IMR-90 (cell line): ENCODE measurements at regions not wholly inside any gene's neighbourhood (a gene's known extent, or its start where the extent isn't known, plus 50 kb on each side); places are given as distances from the start of the nearest gene placed in this dataset.

Experiments used
- ATAC-seq: fragments of 200-7000 bp; cut with Tn5 transposase; 2 replicates; pipeline ENCODE4 v1.9.1; 2020; ENCODE audit warnings: low read depth, mild to moderate bottlenecking, moderate library complexity
- BruUV-seq: library from RNA; stranded (reverse); fragments of 400-500 nt; replicated peaks from 2 replicates; lab custom pipeline; 2021; lab: Mats Ljungman, UMichigan
- CTCF ChIA-PET: fragments of 300-600 bp; formaldehyde crosslinking; extraction: SDS; loops from one replicate; lab custom pipeline; 2021; ENCODE audit warnings: antibody characterized with exemption; lab: Yijun Ruan, JAX
- POLR2A ChIA-PET: fragments of 300-600 bp; sonication (Branson Sonifier 250); formaldehyde crosslinking; loops from one replicate; lab custom pipeline; 2022; ENCODE audit warnings: antibody characterized with exemption; ENCODE audit not compliant: unreplicated experiment; lab: Charles Lee
- DNase-seq: peaks from one replicate; pipeline ENCODE4 v3.0.0; 2013
- H2AFZ ChIP-seq: replicated peaks from 2 replicates; pipeline ENCODE3; 2013; ENCODE audit warnings: low read length, mild to moderate bottlenecking; ENCODE audit not compliant: poor library complexity
- H2AK5ac ChIP-seq: 2 replicates; pipeline ENCODE4 v1.6.1; 2013; ENCODE audit warnings: low read depth, low read length, inconsistent platforms
- H2AK9ac ChIP-seq: replicated peaks from 2 replicates; pipeline ENCODE3; 2013; ENCODE audit warnings: mild to moderate bottlenecking, low read depth, low read length, moderate library complexity; ENCODE audit not compliant: poor library complexity
- H2BK120ac ChIP-seq: 2 replicates; pipeline ENCODE4 v1.6.1; 2013; ENCODE audit warnings: low read depth, low read length, inconsistent platforms
- H2BK15ac ChIP-seq: 3 replicates; pipeline ENCODE4 v1.6.1; 2013; ENCODE audit warnings: low read depth, low read length, inconsistent platforms
- H2BK20ac ChIP-seq: 2 replicates; pipeline ENCODE4 v1.6.1; 2013; ENCODE audit warnings: low read depth, mild to moderate bottlenecking, inconsistent platforms, low read length, moderate library complexity
- H2BK5ac ChIP-seq: 2 replicates; pipeline ENCODE4 v1.6.1; 2013; ENCODE audit warnings: mild to moderate bottlenecking, low read depth, low read length, inconsistent platforms; ENCODE audit not compliant: poor library complexity, severe bottlenecking
- H3K14ac ChIP-seq: replicated peaks from 2 replicates; pipeline ENCODE4 v1.6.1; 2013; ENCODE audit warnings: low read depth, low read length, inconsistent platforms
- H3K18ac ChIP-seq: 2 replicates; pipeline ENCODE4 v1.6.1; 2013; ENCODE audit warnings: low read depth, low read length, control low read depth
- H3K23ac ChIP-seq: 2 replicates; pipeline ENCODE4 v1.6.1; 2013; ENCODE audit warnings: low read depth, low read length, inconsistent platforms
- H3K27ac ChIP-seq: 2 replicates; pipeline ENCODE4 v1.5.1; 2013; ENCODE audit warnings: mild to moderate bottlenecking, control low read depth, low read length; ENCODE audit not compliant: insufficient read depth
- H3K27me3 ChIP-seq: 2 replicates; pipeline ENCODE4 v1.6.1; 2013; ENCODE audit warnings: low read length; ENCODE audit not compliant: control insufficient read depth, insufficient read depth
- H3K36me3 ChIP-seq: 2 replicates; pipeline ENCODE4 v1.6.1; 2013; ENCODE audit warnings: low read length, mixed read lengths; ENCODE audit not compliant: control insufficient read depth, insufficient read depth
- H3K4ac ChIP-seq: 2 replicates; pipeline ENCODE4 v1.6.1; 2013; ENCODE audit warnings: low read depth, low read length, inconsistent platforms
- H3K4me1 ChIP-seq: 2 replicates; pipeline ENCODE4 v1.6.1; 2013; ENCODE audit warnings: low read length, mixed read lengths; ENCODE audit not compliant: control insufficient read depth, insufficient read depth
- H3K4me2 ChIP-seq: 2 replicates; pipeline ENCODE4 v1.6.1; 2013; ENCODE audit warnings: low read depth, mild to moderate bottlenecking, control low read depth, low read length, moderate library complexity
- H3K4me3 ChIP-seq: 2 replicates; pipeline ENCODE4 v1.5.1; 2013; ENCODE audit warnings: low read depth, mild to moderate bottlenecking, control low read depth, low read length, moderate library complexity; ENCODE audit not compliant: insufficient read depth
- H3K56ac ChIP-seq: 2 replicates; pipeline ENCODE4 v1.6.1; 2013; ENCODE audit warnings: low read length, inconsistent platforms; ENCODE audit not compliant: insufficient read depth; ENCODE audit errors: extremely low read depth
- H3K79me1 ChIP-seq, 2 experiments: 2 replicates each; pipeline ENCODE4 v1.6.1; 2013; ENCODE audit warnings: low read length in 2 of 2, inconsistent platforms in 1 of 2, low read depth in 1 of 2
- H3K9ac ChIP-seq: 2 replicates; pipeline ENCODE4 v1.6.1; 2013; ENCODE audit warnings: low read depth, low read length, control low read depth
- H3K9me1 ChIP-seq: 2 replicates; pipeline ENCODE4 v1.6.1; 2013; ENCODE audit warnings: low read length, inconsistent platforms; ENCODE audit not compliant: insufficient read depth
- H3K9me3 ChIP-seq: 2 replicates; pipeline ENCODE4 v1.6.1; 2013; ENCODE audit warnings: low read length; ENCODE audit not compliant: control insufficient read depth, insufficient read depth
- H4K20me1 ChIP-seq: 2 replicates; pipeline ENCODE4 v1.6.1; 2013; ENCODE audit warnings: low read length, inconsistent platforms; ENCODE audit not compliant: insufficient read depth
- H4K5ac ChIP-seq: 2 replicates; pipeline ENCODE4 v1.6.1; 2013; ENCODE audit warnings: mild to moderate bottlenecking, low read depth, low read length, control low read depth
- H4K8ac ChIP-seq, 2 experiments: 2 replicates each; pipeline ENCODE4 v1.6.1; 2013; ENCODE audit warnings: low read depth in 2 of 2, low read length in 2 of 2, control low read depth in 1 of 2, inconsistent platforms in 1 of 2
- H4K91ac ChIP-seq: 2 replicates; pipeline ENCODE4 v1.6.1; 2013; ENCODE audit warnings: low read depth, low read length, inconsistent platforms; ENCODE audit not compliant: insufficient read depth
- CEBPB ChIP-seq: IDR thresholded peaks from 2 replicates; pipeline ENCODE4 v1.6.1; 2012; ENCODE audit warnings: low read depth, low read length, improper control_type of control experiment
- FOS ChIP-seq: fragments of 150-350 bp; IDR thresholded peaks from 2 replicates; pipeline ENCODE4 v1.6.1; 2016; ENCODE audit warnings: low read depth, low read length
- MAZ ChIP-seq: IDR thresholded peaks from 2 replicates; pipeline ENCODE4 v1.6.1; 2012; ENCODE audit warnings: low read depth, mild to moderate bottlenecking, low read length, improper control_type of control experiment, moderate library complexity, borderline replicate concordance
- MXI1 ChIP-seq: IDR thresholded peaks from 2 replicates; pipeline ENCODE4 v1.6.1; 2012; ENCODE audit warnings: low read depth, mild to moderate bottlenecking, low read length, moderate library complexity, borderline replicate concordance
- RAD21 ChIP-seq: IDR thresholded peaks from 2 replicates; pipeline ENCODE4 v1.6.1; 2012; ENCODE audit warnings: low read length, improper control_type of control experiment
- RCOR1 ChIP-seq: IDR thresholded peaks from 2 replicates; pipeline ENCODE4 v1.6.1; 2012; ENCODE audit warnings: mild to moderate bottlenecking, low read length, improper control_type of control experiment; ENCODE audit not compliant: insufficient replicate concordance
- WGBS, 2 experiments: methylation state at CpG; one replicate each; pipeline versions ENCODE4 v1.1.5 to v1.1.7; 2013; ENCODE audit warnings: missing lambda C conversion rate in 2 of 2; ENCODE audit not compliant: insufficient read length in 1 of 2; ENCODE audit errors: extremely low coverage in 2 of 2; 5-methylcytosine and 5-hydroxymethylcytosine counted together
- dilution Hi-C: fragments of 300-500 bp; cut with HindIII; formaldehyde crosslinking; loops from one replicate; pipeline ENCODE4 v1.14.3; 2018; ENCODE audit warnings: low sequenced_read_pairs; ENCODE audit not compliant: unreplicated experiment
- in situ Hi-C: fragments of 300-500 bp; cut with MboI; formaldehyde crosslinking; loops from 3 replicates; pipeline ENCODE4 v1.14.3; 2019; ENCODE audit warnings: low sequenced_read_pairs, inconsistent platforms, mixed read lengths
- intact Hi-C: fragments of 100-400 bp; cut with micrococcal nuclease; formaldehyde crosslinking; loops from 2 replicates; pipeline ENCODE4 v1.10.0; 2022
- TF ChIP-seq, protein P1 (sequence below): fragments of 150-350 bp; IDR thresholded peaks from 2 replicates; pipeline ENCODE4 v1.6.1; 2017; ENCODE audit warnings: mild to moderate bottlenecking, antibody characterized with exemption, low read length, low read depth
- TF ChIP-seq, protein P2 (sequence below): fragments of 150-350 bp; IDR thresholded peaks from 2 replicates; pipeline ENCODE4 v1.6.1; 2016; ENCODE audit warnings: low read depth, mild to moderate bottlenecking, low read length, moderate library complexity, borderline replicate concordance

DNA sequence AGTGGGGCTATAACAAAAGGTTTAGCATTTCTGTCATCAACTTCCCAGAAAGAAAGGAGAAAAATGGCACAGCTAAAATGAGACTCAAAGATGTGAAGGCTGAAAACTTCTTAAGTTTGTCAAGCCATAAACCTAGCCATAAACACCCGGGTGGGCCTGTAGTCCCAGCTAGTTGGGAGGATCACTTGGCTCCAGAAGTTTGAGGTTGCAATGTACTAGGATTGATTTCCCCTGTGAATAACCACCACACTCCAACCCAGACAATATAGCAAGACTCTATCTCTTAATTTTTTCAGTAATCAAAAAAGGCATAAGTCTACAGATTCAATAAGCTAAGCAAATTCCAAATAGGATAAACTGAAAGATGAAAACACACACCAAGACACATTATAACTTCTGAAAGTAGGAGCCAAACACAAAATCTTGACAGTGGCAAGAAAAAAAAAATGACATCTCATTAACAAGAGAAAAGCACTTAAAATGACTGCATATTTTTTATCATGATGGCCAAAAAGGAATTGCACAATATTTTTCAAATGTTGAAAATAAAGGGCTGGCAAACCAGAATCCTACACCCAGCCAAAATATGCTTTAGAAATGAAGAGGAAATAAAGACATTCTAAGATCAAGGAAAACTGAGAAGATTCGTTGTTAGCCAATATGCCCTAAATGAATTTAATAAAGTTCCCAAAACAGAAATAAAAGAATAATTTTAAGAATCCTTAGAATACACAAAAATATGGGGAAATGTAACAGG, 308.4 kb downstream of the BRINP1 start:
- no peak for ATAC-seq
- ChIA-PET POLR2A (no interaction called here), CTCF (no interaction called here)
- Histone ChIP-seq H3K9ac (no peak overlapping the region), H3K4me2 (no peak overlapping the region), H3K56ac (no peak overlapping the region), H2BK120ac (no peak overlapping the region), H2BK20ac (no peak overlapping the region), H3K4ac (no peak overlapping the region), H3K14ac (no peak overlapping the region), H2AK9ac (no peak overlapping the region), H4K5ac (no peak overlapping the region), H4K91ac (no peak overlapping the region), H3K9me3 (peaks cover 5% of the 10 kb centered on the region), H2BK15ac (no peak overlapping the region), H4K8ac (no peak overlapping the region), H3K27ac (no peak overlapping the region), H2BK5ac (no peak overlapping the region), H3K4me1 (no peaks in the 10 kb centered on the region), H3K36me3 (no peaks in the 10 kb centered on the region), H3K27me3 (no peaks in the 10 kb centered on the region), H3K18ac (no peak overlapping the region), H3K79me1 (no peaks in the 10 kb centered on the region), H2AK5ac (no peak overlapping the region), H3K4me3 (no peak overlapping the region), H4K20me1 (no peaks in the 10 kb centered on the region), H3K23ac (no peak overlapping the region), H3K9me1 (no peaks in the 10 kb centered on the region), H2AFZ (no peak overlapping the region)
- intact Hi-C loops = no loop called here
- no peak for DNase-seq
- WGBS, 2 experiments = no CpG with 5 or more reads among the region's 2 CpGs
- no TSS peak for BruUV-seq
- dilution Hi-C loops = no loop called here
- in situ Hi-C loops = no loop called here
- TF ChIP-seq FOS = no peak
- TF ChIP-seq, protein P1, sequence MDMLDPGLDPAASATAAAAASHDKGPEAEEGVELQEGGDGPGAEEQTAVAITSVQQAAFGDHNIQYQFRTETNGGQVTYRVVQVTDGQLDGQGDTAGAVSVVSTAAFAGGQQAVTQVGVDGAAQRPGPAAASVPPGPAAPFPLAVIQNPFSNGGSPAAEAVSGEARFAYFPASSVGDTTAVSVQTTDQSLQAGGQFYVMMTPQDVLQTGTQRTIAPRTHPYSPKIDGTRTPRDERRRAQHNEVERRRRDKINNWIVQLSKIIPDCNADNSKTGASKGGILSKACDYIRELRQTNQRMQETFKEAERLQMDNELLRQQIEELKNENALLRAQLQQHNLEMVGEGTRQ = no peak
- TF ChIP-seq CEBPB = 0 out of 2 replicates have a peak, but pooled peaks have one; percentile 21
- TF ChIP-seq RAD21 = no peak
- TF ChIP-seq RCOR1 = no peak
- no peak for TF ChIP-seq MAZ
- TF ChIP-seq, protein P2, sequence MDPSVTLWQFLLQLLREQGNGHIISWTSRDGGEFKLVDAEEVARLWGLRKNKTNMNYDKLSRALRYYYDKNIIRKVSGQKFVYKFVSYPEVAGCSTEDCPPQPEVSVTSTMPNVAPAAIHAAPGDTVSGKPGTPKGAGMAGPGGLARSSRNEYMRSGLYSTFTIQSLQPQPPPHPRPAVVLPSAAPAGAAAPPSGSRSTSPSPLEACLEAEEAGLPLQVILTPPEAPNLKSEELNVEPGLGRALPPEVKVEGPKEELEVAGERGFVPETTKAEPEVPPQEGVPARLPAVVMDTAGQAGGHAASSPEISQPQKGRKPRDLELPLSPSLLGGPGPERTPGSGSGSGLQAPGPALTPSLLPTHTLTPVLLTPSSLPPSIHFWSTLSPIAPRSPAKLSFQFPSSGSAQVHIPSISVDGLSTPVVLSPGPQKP = no peak
- TF ChIP-seq MXI1 = no peak
